Adipocyte (in vitro differentiated cells): ENCODE measurements at regions not wholly inside any gene's neighbourhood (a gene's known extent, or its start where the extent isn't known, plus 50 kb on each side); places are given as distances from the start of the nearest gene placed in this dataset.

Source experiments
- DNase-seq: peaks from one replicate; pipeline ENCODE4 v3.0.0-alpha.2; 2015; ENCODE audit warnings: low read depth
- H3K27me3 ChIP-seq: replicated peaks from 2 replicates; pipeline ENCODE4 v1.7.0; 2013; ENCODE audit warnings: mild to moderate bottlenecking, low read length, moderate library complexity; ENCODE audit not compliant: control insufficient read depth, insufficient read depth
- H3K36me3 ChIP-seq: 2 replicates; pipeline ENCODE4 v1.7.0; 2013; ENCODE audit warnings: low read length, mild to moderate bottlenecking, moderate library complexity; ENCODE audit not compliant: control insufficient read depth, insufficient read depth, severe bottlenecking
- H3K4me1 ChIP-seq: 2 replicates; pipeline ENCODE4 v1.7.0; 2013; ENCODE audit warnings: mild to moderate bottlenecking, low read length, moderate library complexity; ENCODE audit not compliant: control insufficient read depth, insufficient read depth
- H3K4me3 ChIP-seq: 2 replicates; pipeline ENCODE4 v1.7.0; 2013; ENCODE audit warnings: mild to moderate bottlenecking, low read length, moderate library complexity
- H3K9ac ChIP-seq: 2 replicates; pipeline ENCODE4 v1.7.0; 2013; ENCODE audit warnings: mild to moderate bottlenecking, low read length, moderate library complexity
- H3K9me3 ChIP-seq: 2 replicates; pipeline ENCODE4 v1.7.0; 2013; ENCODE audit warnings: mild to moderate bottlenecking, low read length, moderate library complexity; ENCODE audit not compliant: control insufficient read depth

GRCh38 chr3:188950832-188951489 is 220.8 kb upstream of the TPRG1 start:
- peak; percentile 96 for DNase-seq
- Histone ChIP-seq H3K4me3 (no peak overlapping the region), H3K27me3 (no peaks in the 10 kb centered on the region), H3K36me3 (no peaks in the 10 kb centered on the region), H3K9ac (peak overlapping the region; percentile 96), H3K4me1 (peaks cover 61% of the 10 kb centered on the region), H3K9me3 (no peaks in the 10 kb centered on the region)

DNA sequence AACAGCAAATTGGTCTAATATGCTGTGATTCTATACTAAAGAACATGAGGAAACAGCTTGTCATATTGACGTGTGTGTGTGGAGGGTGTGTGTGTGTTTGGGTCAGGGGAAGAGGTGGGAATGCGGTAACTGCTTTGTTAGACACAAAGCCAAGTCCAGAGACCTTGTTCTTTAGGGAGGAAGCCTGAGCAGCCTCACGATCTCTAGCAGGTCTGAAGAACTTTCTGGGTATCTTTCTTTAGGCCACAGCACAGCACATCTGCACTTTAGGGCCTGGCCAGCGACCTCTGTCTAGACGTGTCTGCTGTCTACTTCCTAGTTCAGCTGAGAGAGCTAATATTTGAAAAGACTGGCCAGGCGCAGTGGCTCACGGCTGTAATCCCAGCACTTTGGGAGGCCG is 220.0 kb upstream of the TPRG1 start:
- Histone ChIP-seq H3K4me3 (no peak overlapping the region), H3K36me3 (no peaks in the 10 kb centered on the region), H3K9ac (peak overlapping the region; percentile 18), H3K4me1 (peaks cover 58% of the 10 kb centered on the region), H3K9me3 (no peaks in the 10 kb centered on the region), H3K27me3 (no peaks in the 10 kb centered on the region)
- no peak for DNase-seq

DNA sequence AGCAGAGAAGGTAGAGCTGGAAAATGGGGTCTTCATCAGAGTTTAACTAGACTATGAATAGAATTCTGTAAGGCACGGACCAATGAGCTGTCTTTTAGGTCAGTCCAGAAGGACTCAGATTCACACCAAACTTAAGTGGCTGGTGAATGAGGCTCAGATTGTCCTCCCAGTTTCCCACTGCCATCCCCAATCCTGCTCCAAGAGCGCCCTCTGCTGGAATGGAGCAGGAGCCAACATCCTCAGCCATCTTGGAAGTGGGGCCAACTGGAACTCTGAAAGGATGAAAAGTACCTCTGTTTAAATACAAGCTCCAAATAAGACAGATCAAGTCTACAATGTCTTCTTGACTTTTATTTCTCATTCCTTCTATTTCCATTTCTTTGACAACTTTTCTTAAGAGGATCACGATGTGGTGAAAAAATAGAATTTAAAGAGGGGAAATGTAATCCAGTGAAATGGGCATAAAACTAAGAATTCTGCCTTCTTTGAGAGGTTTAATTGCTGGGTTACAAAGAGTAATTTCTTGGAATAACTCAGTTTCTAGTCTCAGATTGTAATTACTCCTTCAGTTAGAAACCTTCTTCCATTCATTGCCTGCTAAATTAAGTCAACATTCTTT is 217.1 kb upstream of the TPRG1 start:
- Histone ChIP-seq H3K36me3 (no peaks in the 10 kb centered on the region), H3K4me3 (no peak overlapping the region), H3K27me3 (no peaks in the 10 kb centered on the region), H3K9ac (peak overlapping the region; percentile 26), H3K4me1 (peaks cover 54% of the 10 kb centered on the region), H3K9me3 (no peaks in the 10 kb centered on the region)
- DNase-seq = peak; percentile 96

- peaks cover 52% of the 10 kb centered on the region for H3K4me1 ChIP-seq
- no peaks in the 10 kb centered on the region for H3K36me3 ChIP-seq
- H3K9ac ChIP-seq = no peak overlapping the region
- H3K9me3 ChIP-seq = no peaks in the 10 kb centered on the region
- H3K27me3 ChIP-seq = no peaks in the 10 kb centered on the region
- H3K4me3 ChIP-seq = no peak overlapping the region
- DNase-seq = no peak
These were observed 215.9 kb upstream of the TPRG1 start for GRCh38 chr3:188955919-188956318.

GRCh38 chr3:188956839-188957489 is 214.8 kb upstream of the TPRG1 start:
- Histone ChIP-seq H3K36me3 (no peaks in the 10 kb centered on the region), H3K4me1 (peaks cover 48% of the 10 kb centered on the region), H3K9ac (peak overlapping the region; percentile 17), H3K9me3 (no peaks in the 10 kb centered on the region), H3K27me3 (no peaks in the 10 kb centered on the region), H3K4me3 (no peak overlapping the region)
- peak; percentile 93 for DNase-seq

- Histone ChIP-seq H3K9ac (no peak overlapping the region), H3K36me3 (no peaks in the 10 kb centered on the region), H3K27me3 (no peaks in the 10 kb centered on the region), H3K4me1 (peaks cover 63% of the 10 kb centered on the region), H3K9me3 (no peaks in the 10 kb centered on the region), H3K4me3 (no peak overlapping the region)
- no peak for DNase-seq
These were observed 212.8 kb upstream of the TPRG1 start for GRCh38 chr3:188959013-188959412.

- Histone ChIP-seq H3K4me3 (peak overlapping the region; percentile 4), H3K4me1 (peaks cover 45% of the 10 kb centered on the region), H3K36me3 (no peaks in the 10 kb centered on the region), H3K9ac (peak overlapping the region; percentile 11), H3K9me3 (peaks cover 3% of the 10 kb centered on the region), H3K27me3 (no peaks in the 10 kb centered on the region)
- DNase-seq = no peak
These were observed 209.2 kb upstream of the TPRG1 start for GRCh38 chr3:188962253-188963247.

GRCh38 chr3:188964957-188965356 is 206.8 kb upstream of the TPRG1 start:
- Histone ChIP-seq H3K9me3 (peaks cover 3% of the 10 kb centered on the region), H3K9ac (no peak overlapping the region), H3K4me1 (peaks cover 30% of the 10 kb centered on the region), H3K4me3 (no peak overlapping the region), H3K27me3 (no peaks in the 10 kb centered on the region), H3K36me3 (no peaks in the 10 kb centered on the region)
- no peak for DNase-seq

DNA sequence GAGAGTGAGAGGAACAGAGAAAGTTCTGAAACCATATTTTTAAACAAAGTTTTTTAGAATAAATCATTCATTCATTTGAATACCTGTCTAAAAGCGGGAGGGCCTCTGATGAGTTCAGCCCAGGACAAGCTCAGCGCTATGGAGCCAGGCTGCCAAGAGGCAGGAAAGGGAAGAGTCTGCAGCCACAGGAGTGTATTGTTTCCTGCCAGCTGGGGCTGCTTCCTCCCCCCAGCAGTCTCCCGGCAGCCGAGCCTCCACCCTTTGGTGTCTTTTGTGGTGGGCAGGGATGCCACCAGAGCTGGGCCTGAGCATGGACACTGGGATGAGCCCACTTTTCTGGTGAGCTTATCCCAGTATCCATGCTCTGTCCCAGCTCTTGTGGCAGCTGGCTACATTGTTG is 199.5 kb upstream of the TPRG1 start:
- no peak for DNase-seq
- Histone ChIP-seq H3K27me3 (no peaks in the 10 kb centered on the region), H3K36me3 (no peaks in the 10 kb centered on the region), H3K9ac (no peak overlapping the region), H3K4me3 (no peak overlapping the region), H3K9me3 (no peaks in the 10 kb centered on the region), H3K4me1 (peaks cover 19% of the 10 kb centered on the region)

GRCh38 chr3:188974856-188975599 is 196.7 kb upstream of the TPRG1 start:
- Histone ChIP-seq H3K27me3 (no peaks in the 10 kb centered on the region), H3K4me3 (peak overlapping the region; percentile 49), H3K36me3 (no peaks in the 10 kb centered on the region), H3K9ac (peak overlapping the region; percentile 70), H3K9me3 (no peaks in the 10 kb centered on the region), H3K4me1 (peaks cover 39% of the 10 kb centered on the region)
- no peak for DNase-seq
